Stimulated activated CD8-positive, alpha-beta memory T cell treated with anti-CD3 and anti-CD28 coated beads, Interleukin-2, amount 100 ng/mL, for 48 hours (primary cell): ENCODE measurements at regions not wholly inside any gene's neighbourhood (a gene's known extent, or its start where the extent isn't known, plus 50 kb on each side); places are given as distances from the start of the nearest gene placed in this dataset.
"Not testable (repeated sequence)": the region's sequence is repeated elsewhere in the genome, so short reads cannot be mapped to it uniquely, and the experiment has no call there.

Experiments used
- DNase-seq, 2 donors: peaks; one replicate each; pipeline ENCODE4 v3.0.0-alpha.2; 2020; ENCODE audit warnings: low read depth in 2 of 2

DNA sequence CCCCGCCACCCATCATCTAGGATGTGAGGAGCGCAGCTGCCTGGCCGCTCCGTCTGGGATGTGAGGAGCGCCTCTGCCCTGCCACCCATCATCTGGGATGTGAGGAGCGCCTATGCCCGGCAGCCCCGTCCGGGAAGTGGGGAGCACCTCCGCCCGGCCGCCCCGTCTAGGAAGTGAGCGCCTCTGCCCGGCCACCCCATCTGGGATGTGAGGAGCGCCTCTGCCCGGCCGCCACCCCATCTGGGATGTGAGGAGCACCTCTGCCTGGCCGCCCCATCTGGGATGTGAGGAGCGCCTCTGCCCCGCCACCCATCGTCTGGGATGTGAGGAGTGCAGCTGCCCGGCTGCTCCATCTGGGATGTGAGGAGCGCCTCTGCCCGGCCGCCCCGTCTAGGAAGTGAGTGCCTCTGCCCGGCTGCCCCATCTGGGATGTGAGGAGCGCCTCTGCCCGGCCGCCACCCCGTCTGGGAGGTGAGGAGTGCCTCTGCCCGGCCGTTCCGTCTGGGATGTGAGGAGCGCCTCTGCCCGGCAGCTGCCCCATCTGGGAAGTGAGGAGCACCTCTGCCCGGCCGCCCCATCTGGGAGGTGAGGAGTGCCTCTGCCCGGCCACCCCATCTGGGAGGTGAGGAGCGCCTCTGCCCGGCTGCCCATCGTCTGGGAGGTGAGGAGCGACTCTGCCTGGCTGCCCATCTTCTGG lies 1086.5 kb downstream of the TYW1 start:
- DNase-seq, result not testable (repeated sequence)

DNA sequence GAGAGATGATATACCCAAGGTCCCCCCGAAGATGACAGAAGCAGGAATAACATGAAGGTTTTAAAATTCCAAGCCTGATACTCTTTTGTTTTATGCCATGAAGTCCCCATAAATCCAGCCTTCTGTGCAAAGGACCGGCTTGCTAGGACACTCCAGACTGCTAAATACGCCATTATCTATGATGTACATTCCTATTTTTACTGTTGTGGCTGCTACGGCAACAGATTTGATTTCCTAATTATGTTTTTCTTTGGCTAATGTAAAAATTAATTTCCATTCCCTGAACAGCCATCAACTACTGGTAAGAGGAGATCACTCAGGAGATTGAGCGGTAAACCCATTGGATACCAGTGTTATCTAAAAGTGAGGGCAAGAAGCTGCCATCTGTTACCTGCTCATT lies 1090.8 kb downstream of the TYW1 start:
- no peak for DNase-seq

DNA sequence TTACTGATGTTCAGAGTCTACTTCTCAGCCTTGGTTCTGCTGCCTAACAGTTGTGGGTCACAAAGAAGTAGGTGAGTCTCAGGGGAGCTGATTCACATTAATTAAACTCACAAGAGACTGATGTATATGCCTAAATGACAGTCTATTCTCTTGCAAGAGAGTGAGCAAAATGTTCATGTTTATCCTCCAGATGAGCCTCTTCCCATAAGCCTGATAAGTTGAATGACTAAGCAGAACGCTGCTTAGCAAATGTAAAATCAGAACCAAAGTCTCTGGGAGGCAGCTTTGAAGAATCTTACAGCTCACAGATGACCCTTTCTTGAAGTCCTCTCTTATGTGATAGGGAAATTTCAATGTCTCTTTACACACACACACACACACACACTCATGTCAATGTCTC lies 1092.2 kb downstream of the TYW1 start:
- no peak for DNase-seq

DNA sequence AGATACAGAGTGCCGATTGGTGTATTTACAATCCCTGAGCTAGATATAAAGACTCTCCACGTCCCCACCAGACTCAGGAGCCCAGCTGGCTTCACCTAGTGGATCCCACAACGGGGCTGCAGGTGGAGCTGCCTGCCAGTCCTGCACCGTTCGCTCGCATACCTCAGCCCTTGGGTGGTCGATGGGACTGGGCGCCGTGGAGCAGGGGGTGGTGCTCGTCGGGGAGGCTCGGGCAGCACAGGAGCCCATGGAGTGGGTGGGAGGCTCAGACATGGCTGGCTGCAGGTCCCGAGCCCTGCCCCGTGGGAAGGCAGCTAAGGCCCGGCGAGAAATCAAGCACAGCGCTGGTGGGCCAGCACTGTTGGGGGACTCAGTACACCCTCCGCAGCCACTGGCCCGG lies 1093.6 kb downstream of the TYW1 start:
- not testable (repeated sequence) for DNase-seq

DNA sequence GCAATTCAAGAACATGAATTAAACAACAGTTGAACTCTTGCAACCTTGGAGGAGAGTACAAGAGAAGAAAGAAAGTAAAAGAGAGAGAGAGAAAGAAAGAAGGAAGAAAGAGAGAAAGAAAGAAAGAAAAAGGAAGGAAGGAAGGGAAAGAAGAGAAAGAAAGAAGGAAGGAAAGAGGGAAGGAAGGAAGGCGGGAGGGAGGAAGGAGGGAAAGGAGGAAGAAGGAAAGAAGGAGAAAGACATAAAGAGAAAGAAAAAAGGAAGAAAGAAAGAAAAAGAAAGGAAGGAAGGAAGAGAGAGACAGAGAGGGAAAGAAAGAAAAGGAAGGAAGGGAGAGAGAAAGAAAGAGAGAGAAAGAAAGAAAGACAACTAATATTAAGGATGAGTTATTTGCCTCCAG lies 1106.7 kb downstream of the TYW1 start:
- no peak for DNase-seq

DNA sequence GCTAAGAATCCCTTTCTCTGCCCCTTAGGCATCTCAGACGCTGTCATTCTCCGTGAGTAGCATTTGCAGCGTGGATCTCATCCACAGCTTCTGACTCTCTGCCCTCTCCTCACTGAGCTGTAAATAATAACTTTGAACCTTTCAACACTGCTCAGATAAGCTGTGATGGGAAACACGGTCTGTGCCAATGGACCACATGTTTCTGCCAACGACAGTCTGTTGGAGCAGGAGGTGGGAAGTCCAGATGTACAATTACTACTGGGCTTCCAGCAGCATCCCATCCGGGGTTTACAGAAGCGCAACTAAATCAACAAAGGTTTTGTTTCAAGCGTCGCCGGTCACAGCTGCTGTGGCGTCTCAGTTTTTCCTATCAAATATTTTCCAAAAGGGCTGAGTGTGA lies 1110.6 kb downstream of the TYW1 start:
- DNase-seq, result no peak

DNA sequence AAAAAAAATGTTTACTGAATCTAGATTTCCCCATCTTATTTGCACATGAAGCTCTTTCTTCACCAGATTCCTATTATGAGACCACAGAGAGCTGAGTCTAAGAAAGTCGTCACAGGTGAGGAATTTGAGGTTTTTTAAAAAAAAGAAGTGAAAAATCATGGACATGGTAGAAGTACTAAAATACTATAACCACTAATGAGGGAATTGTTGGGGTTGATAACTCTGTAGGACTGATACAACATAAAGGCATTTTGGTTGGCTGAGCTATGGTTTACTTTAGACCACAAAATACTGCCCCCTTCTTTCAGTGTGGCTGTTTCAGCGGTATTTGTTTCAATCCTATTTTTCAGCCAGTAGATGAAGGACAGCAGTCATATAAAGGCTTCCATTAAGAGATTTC lies 1111.3 kb downstream of the TYW1 start:
- no peak for DNase-seq

DNA sequence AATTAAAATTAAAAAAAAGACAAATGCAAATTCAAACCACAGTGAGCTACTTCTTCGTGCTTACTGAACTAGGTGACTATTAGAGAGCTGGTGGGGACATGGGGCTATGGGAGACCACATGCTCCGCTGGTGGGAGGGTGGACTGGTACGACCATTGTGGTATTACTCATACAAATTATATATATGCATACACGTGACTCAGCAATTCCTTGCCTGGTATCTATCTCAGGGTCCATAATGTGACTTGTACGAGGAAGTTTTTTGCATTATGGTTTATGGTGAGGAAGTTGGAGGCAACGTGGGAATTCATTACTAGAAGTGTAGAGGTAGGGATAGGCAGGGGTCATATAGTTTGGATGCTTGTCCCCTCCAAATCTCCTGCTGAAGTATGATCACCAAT lies 1112.7 kb downstream of the TYW1 start:
- DNase-seq, result no peak

DNA sequence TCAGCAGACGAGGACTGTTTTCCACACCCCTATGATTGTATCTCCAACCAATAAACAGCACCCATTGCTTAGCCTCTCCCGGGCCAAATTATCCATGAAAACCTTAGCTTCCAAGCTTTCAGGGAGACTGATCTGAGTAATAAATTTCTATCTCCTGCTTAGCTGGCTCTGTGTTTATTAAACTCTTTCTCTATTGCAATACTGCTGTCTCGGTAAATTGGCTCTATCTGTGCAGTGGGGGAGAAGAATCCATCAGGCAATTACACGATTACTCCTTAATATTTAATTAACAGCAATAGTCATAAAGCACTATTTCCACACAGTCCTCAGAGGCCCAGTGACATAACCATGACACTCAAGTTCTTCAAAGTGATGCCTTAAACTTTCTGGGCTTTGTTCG lies 1122.8 kb downstream of the TYW1 start:
- no peak for DNase-seq

DNA sequence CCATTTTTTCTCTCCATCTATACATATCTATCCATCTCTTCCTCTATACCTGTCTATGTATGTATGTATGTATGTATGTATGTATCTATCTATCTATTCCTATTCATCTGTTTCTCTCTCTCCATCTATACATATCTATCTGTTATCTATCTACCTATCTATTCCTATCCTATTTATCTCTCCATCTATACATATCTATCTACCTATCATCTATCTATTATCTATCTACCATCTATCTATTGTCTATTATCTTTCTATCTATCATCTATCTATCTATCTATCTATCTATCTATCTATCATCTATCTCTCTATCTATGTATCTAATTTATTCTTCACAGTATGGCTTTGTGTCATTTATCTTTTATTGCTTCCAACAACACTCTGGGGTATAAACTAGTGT lies 1124.4 kb downstream of the TYW1 start:
- no peak for DNase-seq

DNA sequence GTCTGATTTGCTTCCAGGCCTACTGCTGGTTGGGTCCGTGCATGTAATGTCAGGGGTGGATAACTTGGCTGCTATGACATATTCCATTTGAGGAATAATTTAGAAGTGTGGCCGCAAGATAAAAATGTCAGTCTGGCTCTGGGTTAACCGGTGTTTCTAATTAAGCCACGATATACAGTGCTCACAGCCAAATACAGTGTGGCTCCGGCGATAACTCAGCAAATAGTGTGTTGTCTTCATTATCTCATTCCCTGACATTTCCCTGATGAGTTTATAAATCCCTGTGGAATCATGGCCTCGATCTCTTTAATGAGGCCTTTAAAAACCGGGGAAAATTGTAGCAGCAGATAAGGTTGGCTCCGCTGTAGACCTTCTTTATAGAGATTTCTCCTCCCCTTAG lies 1125.0 kb downstream of the TYW1 start:
- no peak for DNase-seq

DNA sequence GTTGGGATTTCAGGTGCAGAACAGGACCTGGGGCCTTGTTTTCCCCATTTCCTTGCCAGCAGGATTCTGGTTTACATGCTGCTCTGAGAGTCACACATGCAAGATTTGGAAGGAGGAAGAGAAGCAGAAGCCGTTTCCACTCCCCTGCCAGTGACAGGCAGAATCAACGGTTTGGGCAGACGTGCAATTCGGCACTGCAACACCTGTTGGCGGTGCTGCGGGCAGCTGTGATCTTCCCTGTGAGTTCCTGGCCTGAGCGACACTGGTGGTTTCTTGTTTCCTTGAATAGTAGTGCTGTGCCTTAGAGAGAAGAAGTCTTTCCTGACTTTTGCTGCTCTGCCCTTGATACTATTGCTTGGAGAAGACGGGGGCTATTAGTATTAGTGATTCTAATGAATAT lies 1126.2 kb downstream of the TYW1 start:
- no peak for DNase-seq

DNA sequence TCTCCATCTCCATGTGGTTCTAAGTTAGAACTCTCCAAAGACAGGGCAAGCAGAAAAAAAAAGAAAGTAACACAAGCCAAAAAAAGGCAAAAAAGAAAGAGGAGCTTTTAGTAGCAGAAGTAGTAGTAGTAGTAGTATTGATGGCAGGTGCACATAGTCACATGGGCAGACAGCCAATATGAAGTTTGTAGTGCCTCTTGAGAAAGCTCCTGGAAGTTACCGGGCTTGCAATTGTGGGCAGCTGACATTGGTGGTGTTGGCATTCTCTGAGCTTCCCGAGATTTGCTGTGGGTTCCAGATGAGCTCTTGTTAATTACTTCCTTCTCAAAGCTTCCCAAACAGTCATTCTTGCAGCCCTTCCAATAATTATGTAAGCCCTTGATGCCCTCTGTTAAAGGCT lies 1128.5 kb downstream of the TYW1 start:
- DNase-seq, result no peak

DNA sequence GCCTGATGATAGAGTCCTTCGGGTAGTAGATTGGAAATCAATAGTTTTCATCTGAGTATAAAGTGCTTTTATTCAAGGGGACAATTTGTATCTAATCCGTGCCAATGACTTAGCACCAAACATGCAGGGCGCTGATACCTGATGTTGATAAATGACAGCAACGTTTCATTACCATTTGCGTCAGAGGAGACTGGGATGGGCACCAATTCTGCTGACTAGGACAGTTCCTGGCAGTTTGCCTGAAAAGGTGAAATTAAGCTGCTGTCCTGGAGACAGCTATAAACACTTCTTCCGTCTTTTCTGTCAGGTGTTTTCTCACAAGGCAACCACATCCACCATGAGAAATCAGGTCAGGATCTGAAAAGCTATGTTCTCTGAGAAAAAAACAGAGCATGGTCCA lies 1136.4 kb downstream of the TYW1 start:
- no peak for DNase-seq

DNA sequence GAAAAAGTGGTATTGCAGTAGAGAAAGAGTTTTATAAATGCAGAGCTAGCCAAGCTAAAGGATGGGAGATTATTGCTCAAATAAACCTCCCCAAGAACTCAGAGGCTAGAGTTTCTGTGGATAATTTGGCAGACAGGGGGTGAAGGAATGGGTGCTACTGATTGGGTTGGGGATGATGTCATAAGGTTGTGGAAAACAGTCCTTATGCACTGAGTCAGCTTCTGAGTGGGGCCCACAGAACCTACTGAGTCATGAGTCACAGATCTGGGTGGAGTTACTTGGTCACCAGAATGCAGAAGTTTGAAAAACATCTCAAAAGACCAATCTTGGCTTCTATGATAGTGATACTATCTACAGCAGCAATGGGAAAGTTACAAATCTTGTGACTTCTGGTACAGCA lies 1146.7 kb downstream of the TYW1 start:
- no peak for DNase-seq

DNA sequence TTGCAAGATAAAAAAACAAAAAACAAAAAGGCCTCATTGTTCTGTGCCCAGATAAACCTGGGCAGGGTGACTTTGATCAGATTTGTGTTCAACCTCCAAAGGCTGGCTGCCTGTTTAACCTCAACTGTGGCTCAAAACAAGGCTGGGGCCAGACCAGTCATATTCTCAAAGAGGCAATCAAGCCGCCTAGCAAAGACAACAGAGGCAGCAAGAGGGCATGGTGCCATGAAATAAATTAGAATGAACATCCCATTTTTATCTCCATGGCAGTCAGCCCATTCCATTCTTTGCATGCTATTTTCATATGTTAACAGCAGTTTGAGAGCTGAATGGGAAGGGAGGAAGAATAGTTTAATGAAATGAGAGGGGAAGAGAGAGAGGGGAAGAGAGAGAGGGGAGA lies 1150.3 kb downstream of the TYW1 start:
- no peak for DNase-seq

DNA sequence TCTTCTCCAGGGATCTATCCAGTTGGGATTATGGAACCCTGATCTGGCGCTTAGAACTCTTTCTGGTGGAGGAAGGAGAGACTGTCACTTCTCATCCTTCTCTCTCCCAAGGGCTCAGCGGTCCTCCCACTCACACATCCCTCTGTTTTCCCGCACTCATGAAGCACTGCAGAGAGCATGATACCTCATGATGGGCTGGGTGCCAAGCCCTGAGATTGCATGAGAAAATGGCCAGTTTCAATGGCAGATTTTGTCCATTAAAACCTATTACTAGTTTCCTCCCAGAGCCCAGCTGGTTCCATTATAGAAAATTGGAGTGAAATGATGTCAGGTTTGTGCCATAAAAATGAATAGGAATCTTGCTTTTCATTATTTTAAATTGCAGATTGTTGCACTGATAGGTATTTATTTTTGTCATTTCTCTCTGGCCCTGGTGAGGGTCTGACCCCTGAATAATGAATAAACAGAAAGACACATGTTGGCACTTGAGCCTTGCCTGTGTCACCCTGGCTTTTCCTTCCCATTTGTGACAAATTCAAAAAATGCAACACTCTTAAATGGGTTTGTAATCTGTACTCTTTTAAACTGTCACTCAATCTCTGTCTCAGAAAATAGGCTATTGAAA lies 1151.1 kb downstream of the TYW1 start:
- no peak for DNase-seq

DNA sequence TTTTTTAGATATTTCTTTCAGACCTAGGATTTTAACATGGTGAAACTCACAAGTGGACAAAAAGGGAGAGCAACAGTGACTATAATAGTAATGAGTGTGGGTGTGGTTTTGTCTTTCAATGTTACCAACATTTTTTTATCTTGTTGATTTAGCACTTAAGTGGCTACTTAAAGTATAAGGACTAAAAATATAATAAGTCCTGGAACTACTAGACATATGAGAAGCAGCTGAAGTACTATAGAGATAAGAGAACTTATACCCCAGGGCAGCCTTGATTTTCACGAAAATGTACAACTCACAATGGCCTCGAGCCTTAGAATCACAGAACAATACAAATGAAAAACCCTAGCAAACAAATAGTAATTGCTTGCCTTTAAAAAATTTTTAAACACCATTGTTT lies 1151.8 kb downstream of the TYW1 start:
- no peak for DNase-seq

DNA sequence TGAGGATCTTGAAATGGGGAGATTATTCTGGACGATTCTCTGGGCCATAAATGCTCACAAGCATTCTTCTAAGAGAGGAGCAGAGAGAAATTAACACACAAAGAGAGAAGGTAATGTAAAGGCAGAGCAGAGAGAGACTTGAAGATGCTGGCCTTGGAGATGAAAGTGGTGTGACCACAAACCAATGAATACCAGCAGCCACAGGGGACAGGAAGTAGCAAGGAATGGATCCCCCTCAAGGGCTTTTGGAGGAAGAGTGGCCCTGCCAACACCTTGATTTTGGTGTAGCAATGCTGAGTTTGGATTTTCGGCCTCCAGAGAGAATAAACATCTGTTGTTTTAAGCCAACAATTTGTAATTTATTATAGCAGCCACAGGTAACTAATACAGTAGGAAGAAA lies 1155.6 kb downstream of the TYW1 start:
- DNase-seq, result no peak

DNA sequence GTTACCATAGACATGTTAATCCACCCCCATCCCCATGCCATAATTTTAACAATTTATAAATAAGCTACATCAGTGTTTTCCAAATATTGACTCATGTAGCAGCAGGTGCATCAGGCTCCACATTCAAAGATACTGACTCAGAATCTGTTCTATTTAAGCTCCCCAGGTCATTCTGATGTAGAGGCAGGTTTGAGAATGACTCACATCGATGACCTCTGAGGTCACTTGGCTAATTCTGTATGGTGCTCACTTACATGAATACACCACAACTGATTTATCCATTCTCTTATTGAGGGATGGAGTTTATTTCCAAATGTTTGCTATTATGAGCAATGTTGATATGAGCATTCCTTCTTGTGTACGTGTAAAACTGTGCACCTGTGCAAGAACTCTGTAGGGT lies 1159.0 kb downstream of the TYW1 start:
- no peak for DNase-seq

DNA sequence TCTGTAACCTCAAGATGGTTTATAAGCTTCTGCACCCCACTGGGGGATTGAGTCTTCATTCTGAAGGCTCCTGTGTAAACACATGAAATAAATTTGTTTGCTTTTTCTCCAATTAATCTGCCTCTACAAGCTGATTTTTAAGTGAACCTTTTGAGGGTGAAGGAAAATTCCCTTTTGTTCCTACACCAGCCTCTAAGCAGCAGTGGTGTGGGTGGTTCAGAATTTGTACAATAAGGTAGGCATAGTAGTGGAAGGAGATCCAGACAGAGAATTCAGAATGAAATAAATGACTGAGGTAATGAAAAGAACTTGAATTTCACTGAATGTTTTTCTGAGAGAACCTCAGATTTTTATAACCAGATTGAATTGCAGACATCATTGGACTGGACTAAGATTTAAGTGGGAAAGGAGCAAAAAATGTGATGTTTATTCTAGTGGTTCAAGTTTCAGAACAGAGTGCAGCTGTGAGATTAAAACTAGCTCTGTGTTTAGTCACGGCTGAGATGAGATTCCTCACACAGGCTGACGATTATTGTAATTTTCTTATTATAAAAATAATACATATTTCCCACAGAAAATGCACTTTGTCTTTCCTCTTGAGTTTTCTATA lies 1162.2 kb downstream of the TYW1 start:
- DNase-seq, result no peak

DNA sequence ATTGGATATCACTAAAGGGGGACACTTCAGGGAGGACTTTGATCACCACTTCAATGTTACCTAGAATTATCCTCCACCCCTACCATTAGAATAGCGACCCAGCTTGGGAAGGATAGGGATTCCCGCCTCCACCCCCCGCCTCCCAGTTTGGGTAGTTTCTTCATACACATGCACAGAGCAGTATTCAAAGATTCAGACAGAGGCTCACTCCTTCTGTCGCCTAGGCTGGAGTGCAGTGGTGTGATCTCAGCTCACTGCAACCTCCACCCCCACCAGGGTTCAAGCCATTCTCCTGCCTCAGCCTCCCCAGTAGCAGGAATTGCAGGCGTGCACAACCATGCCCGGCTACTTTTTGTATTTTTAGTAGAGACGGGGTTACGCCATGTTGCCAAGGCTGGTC lies 1166.1 kb downstream of the TYW1 start:
- no peak for DNase-seq

DNA sequence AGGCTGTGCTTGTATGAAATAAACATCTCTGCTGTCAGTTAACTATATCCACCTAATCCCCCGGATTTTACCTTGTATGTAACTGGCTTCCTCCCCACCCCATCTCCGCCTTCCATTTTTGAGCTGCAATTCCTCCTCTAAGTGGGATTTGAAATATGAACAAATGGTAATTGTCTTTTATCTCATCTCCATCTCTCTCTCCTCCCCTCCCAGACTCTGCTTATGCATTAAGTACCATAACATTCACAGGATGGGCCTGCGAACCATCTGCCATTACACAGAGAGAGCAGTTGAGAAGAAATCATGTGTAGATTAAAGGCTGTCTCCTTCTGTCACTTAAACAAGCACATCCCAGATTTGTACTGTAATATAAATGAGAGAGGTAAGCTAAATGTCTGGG lies 1169.9 kb downstream of the TYW1 start:
- DNase-seq, result no peak

DNA sequence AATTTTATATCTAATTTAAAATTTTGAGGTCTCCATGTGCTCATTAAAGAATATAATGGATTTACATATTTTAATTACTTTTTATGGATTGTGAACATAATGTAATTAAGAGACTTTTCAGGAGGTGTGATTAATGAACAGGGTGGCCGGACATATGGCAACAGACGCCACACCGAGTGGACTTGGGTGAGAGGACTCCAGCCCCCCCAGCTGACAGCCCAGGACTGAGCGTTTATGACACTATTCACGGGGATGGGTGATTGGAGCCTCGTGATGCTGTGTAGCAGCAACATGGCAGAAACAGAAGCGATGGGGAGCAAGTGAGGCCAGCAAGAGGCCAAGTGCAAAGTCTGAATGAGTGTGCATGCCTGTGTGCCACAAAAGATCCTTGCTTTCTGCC lies 1176.9 kb downstream of the TYW1 start:
- no peak for DNase-seq
